ENCODE measurements at regions not wholly inside any gene's neighbourhood (a gene's known extent, or its start where the extent isn't known, plus 50 kb on each side); places are given as distances from the start of the nearest gene placed in this dataset.

- TF ChIP-seq SP1 (IDR thresholded peaks at IDR 0.05; ENCODE audit: low read depth, low read length) (no peak), RFX5 (IDR thresholded peaks at IDR 0.05; ENCODE audit: borderline replicate concordance, low read depth, low read length) (no peak), E2F6 (IDR thresholded peaks at IDR 0.05) (no peak)
Observed at GRCh38 chr5:109920736-109921135, 231.0 kb downstream of the MAN2A1 start.
